ENCODE measurements at regions not wholly inside any gene's neighbourhood (a gene's known extent, or its start where the extent isn't known, plus 50 kb on each side); places are given as distances from the start of the nearest gene placed in this dataset.

DNA sequence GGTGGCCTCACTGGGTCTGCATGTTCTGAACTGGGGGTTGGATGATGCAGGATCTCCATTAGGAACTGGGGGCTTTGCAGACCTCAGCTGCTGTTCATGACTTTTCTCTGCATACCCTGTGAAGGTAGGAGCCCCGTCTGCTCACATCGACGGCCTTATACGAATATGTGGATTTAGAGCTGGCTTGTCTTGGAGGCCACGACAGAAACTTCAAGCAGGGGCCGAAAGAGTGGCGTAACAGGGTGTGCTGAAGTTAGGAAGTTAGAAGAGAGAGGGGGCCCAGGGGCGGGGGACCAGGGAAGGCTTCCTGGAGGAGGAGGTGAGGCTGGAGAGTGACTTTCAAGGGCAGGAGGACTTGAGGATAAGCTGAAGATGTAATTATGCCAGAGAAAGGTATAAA lies 144.9 kb downstream of the TSN start (continued):
- no peak for TF ChIP-seq SUZ12 (IDR thresholded peaks at IDR 0.05; ENCODE audit: low read length)
- no peak for TF ChIP-seq RAD21 (IDR thresholded peaks at IDR 0.05 in 1 of 2, conservative IDR thresholded peaks at IDR 0.05 in 1 of 2; ENCODE audit: low read depth in 2 of 2, low read length in 2 of 2)
- TF ChIP-seq BCL11A (IDR thresholded peaks at IDR 0.05; ENCODE audit: low read depth in 2 of 2, low read length in 2 of 2): no peak
- no peak for TF ChIP-seq NANOG (IDR thresholded peaks at IDR 0.05; ENCODE audit: insufficient read depth, low read depth, low read length, poor library complexity, severe bottlenecking)
- no peak for TF ChIP-seq JUN (IDR thresholded peaks at IDR 0.05; ENCODE audit: low read depth, low read length)
- no peak for TF ChIP-seq SP2 (IDR thresholded peaks at IDR 0.05; ENCODE audit: low read length)
- TF ChIP-seq POU5F1 (IDR thresholded peaks at IDR 0.05; ENCODE audit: low read depth, low read length): no peak
- no peak for TF ChIP-seq JUND (IDR thresholded peaks at IDR 0.05; ENCODE audit: low read length)
